CD8-positive, alpha-beta memory T cell (primary cell): ENCODE measurements at regions not wholly inside any gene's neighbourhood (a gene's known extent, or its start where the extent isn't known, plus 50 kb on each side); places are given as distances from the start of the nearest gene placed in this dataset.
"Not testable (repeated sequence)": the region's sequence is repeated elsewhere in the genome, so short reads cannot be mapped to it uniquely, and the experiment has no call there.

Source experiments
- CTCF ChIA-PET: fragments of 350-600 bp; sonication (Branson Sonifier 250); formaldehyde crosslinking; loops from one replicate; lab custom pipeline; 2021; ENCODE audit warnings: antibody characterized with exemption; lab: Charles Lee
- POLR2A ChIA-PET: fragments of 350-600 bp; sonication (Branson Sonifier 250); formaldehyde crosslinking; loops from one replicate; lab custom pipeline; 2021; ENCODE audit warnings: antibody characterized with exemption; lab: Charles Lee
- DNase-seq, 5 donors: peaks; one replicate each; pipeline versions ENCODE4 v3.0.0 to v3.0.0-alpha.2; 2020 to 2022; ENCODE audit warnings: mixed read lengths in 1 of 5
- H3K27ac ChIP-seq: one replicate; pipeline ENCODE4 v1.7.0; 2013; ENCODE audit warnings: low read depth, mild to moderate bottlenecking, low read length, moderate library complexity
- H3K27me3 ChIP-seq: 2 replicates; pipeline ENCODE4 v1.7.0; 2013; ENCODE audit warnings: low read length, mild to moderate bottlenecking; ENCODE audit not compliant: insufficient read depth, poor library complexity, severe bottlenecking
- H3K36me3 ChIP-seq: 2 replicates; pipeline ENCODE4 v1.7.0; 2013; ENCODE audit warnings: mild to moderate bottlenecking, low read length, moderate library complexity; ENCODE audit not compliant: insufficient read depth
- H3K4me1 ChIP-seq: 2 replicates; pipeline ENCODE4 v1.7.0; 2013; ENCODE audit warnings: mild to moderate bottlenecking, low read length, moderate library complexity; ENCODE audit not compliant: insufficient read depth
- H3K4me3 ChIP-seq: 2 replicates; pipeline ENCODE4 v1.7.0; 2013; ENCODE audit warnings: mild to moderate bottlenecking, low read length
- H3K9me3 ChIP-seq: 2 replicates; pipeline ENCODE4 v1.7.0; 2013; ENCODE audit warnings: mild to moderate bottlenecking, low read length
- H3K27ac Mint-ChIP-seq, 8 donors: one replicate each; pipeline ENCODE4 v1.8.0; 2020 to 2021; ENCODE audit warnings: mixed read lengths in 8 of 8, mild to moderate bottlenecking in 6 of 8, inconsistent platforms in 3 of 8, moderate library complexity in 3 of 8
- H3K27me3 Mint-ChIP-seq, 2 donors: one replicate each; pipeline ENCODE4 v1.8.0; 2020 to 2021; ENCODE audit warnings: mixed read lengths in 2 of 2, mild to moderate bottlenecking in 1 of 2, moderate library complexity in 1 of 2
- H3K36me3 Mint-ChIP-seq, 3 donors: one replicate each; pipeline ENCODE4 v1.8.0; 2020 to 2021; ENCODE audit warnings: mixed read lengths in 3 of 3, inconsistent platforms in 1 of 3, mild to moderate bottlenecking in 1 of 3
- H3K4me1 Mint-ChIP-seq, 3 donors: one replicate each; pipeline ENCODE4 v1.8.0; 2020 to 2021; ENCODE audit warnings: mixed read lengths in 3 of 3, inconsistent platforms in 1 of 3, mild to moderate bottlenecking in 1 of 3
- H3K4me3 Mint-ChIP-seq, 7 donors: one replicate each; pipeline ENCODE4 v1.8.0; 2020 to 2021; ENCODE audit warnings: mixed read lengths in 7 of 7, mild to moderate bottlenecking in 6 of 7, moderate library complexity in 4 of 7, inconsistent platforms in 2 of 7
- H3K9me3 Mint-ChIP-seq, 5 donors: one replicate each; pipeline ENCODE4 v1.8.0; 2020 to 2022; ENCODE audit warnings: mixed read lengths in 5 of 5, mild to moderate bottlenecking in 3 of 5, moderate library complexity in 2 of 5, inconsistent platforms in 1 of 5

- no peaks in the 10 kb centered on the region for H3K4me1 Mint-ChIP-seq
Observed at GRCh38 chr14:83885837-83886293, 1644.1 kb upstream of the FLRT2 start.

DNA sequence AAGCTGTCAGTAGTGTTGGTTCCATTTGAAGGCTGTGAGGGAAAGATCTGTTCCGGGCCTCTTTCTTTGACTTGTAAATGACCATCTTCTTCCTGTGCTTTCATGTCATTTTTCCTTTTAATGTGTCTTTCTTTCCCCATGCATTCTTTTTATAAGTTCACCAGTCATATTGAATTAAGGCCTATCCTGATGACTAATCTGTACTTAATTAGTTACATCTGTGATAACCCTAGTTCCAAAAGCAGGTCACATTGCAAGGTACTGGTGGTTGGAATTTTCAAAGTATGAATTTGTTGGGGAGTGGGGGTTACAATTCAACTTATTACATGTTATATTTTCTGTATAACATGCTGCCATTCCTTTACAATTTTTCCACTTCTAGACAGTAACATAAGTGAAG lies 1642.1 kb upstream of the FLRT2 start:
- H3K27ac ChIP-seq, result no peak overlapping the region
- no peaks in the 10 kb centered on the region for H3K36me3 Mint-ChIP-seq
- ChIA-PET POLR2A (no interaction called here), CTCF (no interaction called here)
- H3K4me3 Mint-ChIP-seq, result no peak overlapping the region
- no peaks in the 10 kb centered on the region for H3K36me3 ChIP-seq
- H3K4me1 Mint-ChIP-seq, result no peaks in the 10 kb centered on the region
- H3K27me3 ChIP-seq, result no peaks in the 10 kb centered on the region
- peaks cover 5 to 27% (median 11%) of the 10 kb centered on the region in 5 donors for H3K9me3 Mint-ChIP-seq
- no peak for DNase-seq
- H3K4me1 ChIP-seq, result no peaks in the 10 kb centered on the region
- no peak overlapping the region for H3K4me3 ChIP-seq
- H3K27me3 Mint-ChIP-seq, result no peaks in the 10 kb centered on the region
- no peaks in the 10 kb centered on the region for H3K9me3 ChIP-seq
- no peak overlapping the region for H3K27ac Mint-ChIP-seq

More at GRCh38 chr14:83885837-83886293, 1644.1 kb upstream of the FLRT2 start:
- Histone ChIP-seq H3K4me1 (no peaks in the 10 kb centered on the region), H3K36me3 (no peaks in the 10 kb centered on the region), H3K9me3 (no peaks in the 10 kb centered on the region), H3K27ac (no peak overlapping the region), H3K27me3 (no peaks in the 10 kb centered on the region), H3K4me3 (no peak overlapping the region)
- Mint-ChIP-seq H3K4me3 (no peak overlapping the region), H3K27me3 (no peaks in the 10 kb centered on the region), H3K27ac (peak overlapping the region in 1 of 8 donors; percentile 46), H3K9me3 (peaks cover 5 to 30% (median 13%) of the 10 kb centered on the region in 5 donors), H3K36me3 (no peaks in the 10 kb centered on the region)
- ChIA-PET POLR2A (no interaction called here), CTCF (no interaction called here)
- no peak for DNase-seq

GRCh38 chr14:83893447-83893846 lies 1636.5 kb upstream of the FLRT2 start:
- Histone ChIP-seq H3K4me3 (no peak overlapping the region), H3K27ac (no peak overlapping the region), H3K27me3 (no peaks in the 10 kb centered on the region), H3K4me1 (no peaks in the 10 kb centered on the region), H3K36me3 (no peaks in the 10 kb centered on the region), H3K9me3 (no peaks in the 10 kb centered on the region)
- no peaks in the 10 kb centered on the region for H3K27me3 Mint-ChIP-seq
- no peak overlapping the region for H3K4me3 Mint-ChIP-seq
- ChIA-PET CTCF (no interaction called here), POLR2A (no interaction called here)
- H3K36me3 Mint-ChIP-seq, result no peaks in the 10 kb centered on the region
- no peaks in the 10 kb centered on the region for H3K4me1 Mint-ChIP-seq
- H3K9me3 Mint-ChIP-seq, result peaks cover 0 to 28% (median 3%) of the 10 kb centered on the region in 5 donors
- H3K27ac Mint-ChIP-seq, result no peak overlapping the region
- no peak for DNase-seq

GRCh38 chr14:83894568-83894967 lies 1635.4 kb upstream of the FLRT2 start:
- POLR2A ChIA-PET, result no interaction called here

GRCh38 chr14:83898558-83898957 lies 1631.4 kb upstream of the FLRT2 start:
- H3K27me3 ChIP-seq, H3K36me3 ChIP-seq, H3K27ac ChIP-seq, CTCF ChIA-PET, H3K4me1 Mint-ChIP-seq, H3K36me3 Mint-ChIP-seq, POLR2A ChIA-PET, H3K4me1 ChIP-seq, H3K4me3 ChIP-seq, H3K9me3 ChIP-seq, DNase-seq, H3K4me3 Mint-ChIP-seq, H3K27me3 Mint-ChIP-seq, H3K27ac Mint-ChIP-seq: not testable (repeated sequence)
- peaks cover 3 to 30% (median 5%) of the 10 kb centered on the region in 5 donors for H3K9me3 Mint-ChIP-seq

More at GRCh38 chr14:83894568-83894967, 1635.4 kb upstream of the FLRT2 start:
- H3K4me1 Mint-ChIP-seq, result no peaks in the 10 kb centered on the region
- H3K36me3 Mint-ChIP-seq, result no peaks in the 10 kb centered on the region
- H3K4me3 ChIP-seq, result no peak overlapping the region
- no peaks in the 10 kb centered on the region for H3K36me3 ChIP-seq
- H3K4me1 ChIP-seq, result no peaks in the 10 kb centered on the region
- no peaks in the 10 kb centered on the region for H3K27me3 Mint-ChIP-seq
- H3K9me3 ChIP-seq, result no peaks in the 10 kb centered on the region
- no peaks in the 10 kb centered on the region for H3K27me3 ChIP-seq
- H3K27ac ChIP-seq, result no peak overlapping the region
- H3K27ac Mint-ChIP-seq, result no peak overlapping the region
- CTCF ChIA-PET, result no interaction called here
- H3K9me3 Mint-ChIP-seq, result peaks cover 0 to 30% (median 4%) of the 10 kb centered on the region in 5 donors
- no peak for DNase-seq
- H3K4me3 Mint-ChIP-seq, result no peak overlapping the region

DNA sequence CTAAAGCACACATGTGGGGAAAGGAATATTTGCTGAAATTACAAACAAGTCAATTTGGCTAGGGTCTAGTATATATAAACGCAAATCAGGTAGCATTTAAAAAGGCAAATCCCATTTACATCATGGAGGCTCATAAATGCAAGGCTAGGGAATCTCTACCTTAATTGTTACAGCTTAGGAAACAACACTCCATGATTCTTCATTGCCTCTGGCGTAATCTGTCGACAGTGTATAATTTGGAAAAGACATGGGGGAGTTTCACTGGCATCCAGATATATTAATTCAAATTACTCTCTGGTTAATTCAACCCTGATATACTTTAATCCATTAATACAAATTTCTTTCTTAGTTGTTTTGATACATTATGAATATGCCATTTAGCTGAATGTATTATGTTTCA lies 1630.2 kb upstream of the FLRT2 start:
- no peak overlapping the region for H3K27ac Mint-ChIP-seq

DNA sequence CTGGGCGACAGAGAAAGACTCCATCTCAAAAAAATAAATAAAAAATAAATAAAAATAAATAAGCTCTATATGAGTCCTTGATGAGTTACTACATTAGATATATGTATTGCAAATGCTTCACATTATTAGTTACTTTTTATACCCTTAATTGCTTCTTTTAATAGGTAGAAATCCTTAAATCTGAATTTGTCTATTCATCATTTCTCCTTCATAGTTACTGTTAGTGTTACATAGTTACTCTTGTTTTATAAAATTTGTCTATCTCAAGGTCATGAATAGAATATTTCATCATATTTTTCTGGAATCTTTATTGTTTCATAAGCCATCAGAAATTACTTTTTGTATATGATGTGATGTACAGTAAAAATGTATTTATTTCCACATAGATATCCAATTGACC lies 1624.8 kb upstream of the FLRT2 start:
- Mint-ChIP-seq H3K9me3 (peaks cover 7 to 39% (median 9%) of the 10 kb centered on the region in 5 donors), H3K4me1 (no peaks in the 10 kb centered on the region), H3K27ac (no peak overlapping the region), H3K4me3 (no peak overlapping the region), H3K36me3 (no peaks in the 10 kb centered on the region), H3K27me3 (no peaks in the 10 kb centered on the region)
- no peak overlapping the region for H3K4me3 ChIP-seq
- H3K4me1 ChIP-seq, result no peaks in the 10 kb centered on the region
- no peaks in the 10 kb centered on the region for H3K27me3 ChIP-seq
- no peaks in the 10 kb centered on the region for H3K9me3 ChIP-seq
- POLR2A ChIA-PET, result no interaction called here
- H3K36me3 ChIP-seq, result no peaks in the 10 kb centered on the region
- no peak for DNase-seq
- CTCF ChIA-PET, result no interaction called here
- H3K27ac ChIP-seq, result no peak overlapping the region

More for the DNA sequence above, 1630.2 kb upstream of the FLRT2 start:
- no peaks in the 10 kb centered on the region for H3K9me3 ChIP-seq
- H3K9me3 Mint-ChIP-seq, result peaks cover 5 to 27% (median 7%) of the 10 kb centered on the region in 5 donors
- CTCF ChIA-PET, result no interaction called here
- H3K4me3 Mint-ChIP-seq, result no peak overlapping the region
- no peak overlapping the region for H3K27ac ChIP-seq
- H3K4me1 ChIP-seq, result no peaks in the 10 kb centered on the region
- POLR2A ChIA-PET, result no interaction called here
- no peaks in the 10 kb centered on the region for H3K36me3 Mint-ChIP-seq
- no peaks in the 10 kb centered on the region for H3K36me3 ChIP-seq
- H3K27me3 Mint-ChIP-seq, result no peaks in the 10 kb centered on the region
- DNase-seq, result no peak
- H3K27me3 ChIP-seq, result no peaks in the 10 kb centered on the region
- no peak overlapping the region for H3K4me3 ChIP-seq
- H3K4me1 Mint-ChIP-seq, result no peaks in the 10 kb centered on the region

DNA sequence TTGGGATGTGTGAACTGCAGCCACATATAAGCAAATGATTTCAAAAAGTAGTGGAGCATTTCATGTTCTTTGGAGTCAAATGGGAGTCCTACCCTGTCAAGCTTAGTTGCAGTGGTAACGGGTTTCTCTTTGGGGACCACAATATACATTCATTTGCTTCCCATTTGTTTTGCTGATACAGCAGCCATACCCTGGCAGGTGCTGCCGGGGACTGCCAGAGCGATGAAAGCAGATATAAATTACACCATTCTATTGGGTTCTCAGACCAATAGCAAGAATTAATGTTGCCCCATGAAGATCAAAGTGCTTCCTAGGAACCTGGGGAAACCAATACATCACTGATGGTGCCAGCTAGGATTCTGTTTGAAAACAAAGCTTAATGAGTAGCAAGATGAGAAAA lies 1621.5 kb upstream of the FLRT2 start:
- Histone ChIP-seq H3K27ac (no peak overlapping the region), H3K4me3 (no peak overlapping the region), H3K27me3 (no peaks in the 10 kb centered on the region), H3K36me3 (no peaks in the 10 kb centered on the region), H3K4me1 (no peaks in the 10 kb centered on the region), H3K9me3 (no peaks in the 10 kb centered on the region)
- Mint-ChIP-seq H3K27me3 (no peaks in the 10 kb centered on the region), H3K9me3 (peaks cover 5 to 48% (median 14%) of the 10 kb centered on the region in 5 donors), H3K4me1 (no peaks in the 10 kb centered on the region), H3K27ac (no peak overlapping the region), H3K4me3 (no peak overlapping the region), H3K36me3 (no peaks in the 10 kb centered on the region)
- POLR2A ChIA-PET, result no interaction called here
- CTCF ChIA-PET, result no interaction called here
- DNase-seq, result no peak

DNA sequence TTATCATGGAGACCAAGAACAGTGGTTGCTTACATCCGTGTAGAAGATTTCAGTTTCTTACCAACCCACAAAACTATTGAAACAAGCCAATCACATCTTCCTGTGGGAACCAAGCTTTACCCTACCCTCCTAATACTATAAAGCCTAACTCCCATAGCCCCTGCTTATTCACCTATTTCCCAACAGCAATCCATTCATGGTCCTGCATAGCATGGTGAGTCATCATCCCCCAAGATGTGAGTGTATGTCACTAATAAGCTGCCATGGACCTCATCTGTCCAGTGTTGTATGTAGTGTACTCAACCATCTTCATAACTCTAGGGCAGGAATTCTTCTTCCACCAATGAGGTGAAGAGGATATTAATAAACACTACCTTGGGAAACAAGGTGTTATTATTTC lies 1620.4 kb upstream of the FLRT2 start:
- H3K36me3 Mint-ChIP-seq, result no peaks in the 10 kb centered on the region
- peaks cover 4 to 54% (median 12%) of the 10 kb centered on the region in 5 donors for H3K9me3 Mint-ChIP-seq
- no peaks in the 10 kb centered on the region for H3K27me3 Mint-ChIP-seq
- no peaks in the 10 kb centered on the region for H3K27me3 ChIP-seq
- ChIA-PET CTCF (no interaction called here), POLR2A (no interaction called here)
- no peak overlapping the region for H3K4me3 Mint-ChIP-seq
- no peaks in the 10 kb centered on the region for H3K4me1 Mint-ChIP-seq
- H3K27ac ChIP-seq, result no peak overlapping the region
- no peaks in the 10 kb centered on the region for H3K9me3 ChIP-seq
- no peak overlapping the region for H3K4me3 ChIP-seq
- H3K27ac Mint-ChIP-seq, result no peak overlapping the region
- no peaks in the 10 kb centered on the region for H3K4me1 ChIP-seq
- no peak for DNase-seq
- no peaks in the 10 kb centered on the region for H3K36me3 ChIP-seq
